HG03354 (cell line): ENCODE measurements at regions not wholly inside any gene's neighbourhood (a gene's known extent, or its start where the extent isn't known, plus 50 kb on each side); places are given as distances from the start of the nearest gene placed in this dataset.

ENCODE experiments used
- ATAC-seq: cut with Tn5 transposase; IDR thresholded peaks from one replicate; pipeline ENCODE4 v1.9.1; 2021; ENCODE audit warnings: mild to moderate bottlenecking; ENCODE audit not compliant: unreplicated experiment, poor library complexity, severe bottlenecking

GRCh38 chr4:126710935-126711334 lies 921.8 kb upstream of the INTU start:
- no peak for ATAC-seq

- no peak for ATAC-seq
Observed at GRCh38 chr4:126715067-126715466, 917.7 kb upstream of the INTU start.

GRCh38 chr4:126715681-126716080 lies 917.1 kb upstream of the INTU start:
- ATAC-seq, result no peak

- no peak for ATAC-seq
Observed at GRCh38 chr4:126718136-126718535, 914.6 kb upstream of the INTU start.

- ATAC-seq, result no peak
Observed at GRCh38 chr4:126719852-126720251, 912.9 kb upstream of the INTU start.

GRCh38 chr4:126725906-126726305 lies 906.9 kb upstream of the INTU start:
- no peak for ATAC-seq

GRCh38 chr4:126727461-126727860 lies 905.3 kb upstream of the INTU start:
- no peak for ATAC-seq

- no peak for ATAC-seq
Observed at GRCh38 chr4:126731062-126731461, 901.7 kb upstream of the INTU start.

- ATAC-seq, result no peak
Observed at GRCh38 chr4:126733301-126733700, 899.5 kb upstream of the INTU start.

- ATAC-seq, result no peak
Observed at GRCh38 chr4:126734465-126734864, 898.3 kb upstream of the INTU start.

GRCh38 chr4:126735294-126736132 lies 897.2 kb upstream of the INTU start:
- ATAC-seq, result no peak

GRCh38 chr4:126736133-126736518 lies 896.6 kb upstream of the INTU start:
- ATAC-seq, result no peak

GRCh38 chr4:126737899-126738526 lies 894.7 kb upstream of the INTU start:
- ATAC-seq, result no peak

GRCh38 chr4:126738527-126738923 lies 894.2 kb upstream of the INTU start:
- ATAC-seq, result no peak

GRCh38 chr4:126738926-126739325 lies 893.8 kb upstream of the INTU start:
- ATAC-seq, result no peak

- no peak for ATAC-seq
Observed at GRCh38 chr4:126740687-126741086, 892.1 kb upstream of the INTU start.

GRCh38 chr4:126742048-126742447 lies 890.7 kb upstream of the INTU start:
- ATAC-seq, result no peak

GRCh38 chr4:126742885-126743284 lies 889.9 kb upstream of the INTU start:
- no peak for ATAC-seq

- ATAC-seq, result no peak
Observed at GRCh38 chr4:126748736-126749135, 884.0 kb upstream of the INTU start.

GRCh38 chr4:126750723-126751122 lies 882.0 kb upstream of the INTU start:
- ATAC-seq, result no peak

GRCh38 chr4:126752126-126752525 lies 880.6 kb upstream of the INTU start:
- ATAC-seq, result no peak
